ENCODE measurements at regions not wholly inside any gene's neighbourhood (a gene's known extent, or its start where the extent isn't known, plus 50 kb on each side); places are given as distances from the start of the nearest gene placed in this dataset.
A peak's percentile ranks its signal among the peaks of the same experiment; 100 is the strongest.
"Not testable (repeated sequence)": the region's sequence is repeated elsewhere in the genome, so short reads cannot be mapped to it uniquely, and the experiment has no call there.

GRCh38 chr5:82421119-82421518 lies 143.0 kb upstream of the RPS23 start:
- H3K27ac ChIP-seq (ENCODE audit: poor library complexity, severe bottlenecking), result peak overlapping the region; percentile 66

DNA sequence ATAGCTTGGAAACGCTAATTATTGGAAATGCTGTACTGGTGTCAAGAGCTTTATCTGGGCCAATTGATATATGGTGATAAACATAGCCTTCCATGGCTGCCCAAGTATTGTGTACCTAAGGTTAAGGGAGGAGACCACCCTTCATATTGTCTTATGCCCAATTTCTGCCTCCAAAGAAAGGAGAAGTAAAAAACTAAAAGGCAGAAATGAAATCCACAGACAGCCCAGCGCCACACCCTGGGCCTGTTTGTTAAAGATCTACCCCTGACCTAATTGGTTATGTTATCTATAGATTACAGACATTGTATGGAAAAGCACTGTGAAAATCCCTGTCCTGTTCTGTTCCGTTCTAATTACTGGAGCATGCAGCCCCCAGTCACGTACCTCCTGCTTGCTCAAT lies 142.4 kb upstream of the RPS23 start:
- not testable (repeated sequence) for ATAC-seq (ENCODE audit: low read depth); H3K36me3 ChIP-seq (ENCODE audit: low read depth); H3K9me3 ChIP-seq (ENCODE audit: severe bottlenecking); H3K4me3 ChIP-seq (ENCODE audit: severe bottlenecking); H3K27me3 ChIP-seq (ENCODE audit: insufficient read depth, poor library complexity, severe bottlenecking); DNase-seq (ENCODE audit: low spot score)
- peaks cover 25% of the 10 kb centered on the region for H3K4me1 ChIP-seq (ENCODE audit: insufficient read depth, poor library complexity, severe bottlenecking)
- H3K27ac ChIP-seq (ENCODE audit: poor library complexity, severe bottlenecking), result peak overlapping the region; percentile 66

More at GRCh38 chr5:82421119-82421518, 143.0 kb upstream of the RPS23 start:
- TF ChIP-seq, protein P1, sequence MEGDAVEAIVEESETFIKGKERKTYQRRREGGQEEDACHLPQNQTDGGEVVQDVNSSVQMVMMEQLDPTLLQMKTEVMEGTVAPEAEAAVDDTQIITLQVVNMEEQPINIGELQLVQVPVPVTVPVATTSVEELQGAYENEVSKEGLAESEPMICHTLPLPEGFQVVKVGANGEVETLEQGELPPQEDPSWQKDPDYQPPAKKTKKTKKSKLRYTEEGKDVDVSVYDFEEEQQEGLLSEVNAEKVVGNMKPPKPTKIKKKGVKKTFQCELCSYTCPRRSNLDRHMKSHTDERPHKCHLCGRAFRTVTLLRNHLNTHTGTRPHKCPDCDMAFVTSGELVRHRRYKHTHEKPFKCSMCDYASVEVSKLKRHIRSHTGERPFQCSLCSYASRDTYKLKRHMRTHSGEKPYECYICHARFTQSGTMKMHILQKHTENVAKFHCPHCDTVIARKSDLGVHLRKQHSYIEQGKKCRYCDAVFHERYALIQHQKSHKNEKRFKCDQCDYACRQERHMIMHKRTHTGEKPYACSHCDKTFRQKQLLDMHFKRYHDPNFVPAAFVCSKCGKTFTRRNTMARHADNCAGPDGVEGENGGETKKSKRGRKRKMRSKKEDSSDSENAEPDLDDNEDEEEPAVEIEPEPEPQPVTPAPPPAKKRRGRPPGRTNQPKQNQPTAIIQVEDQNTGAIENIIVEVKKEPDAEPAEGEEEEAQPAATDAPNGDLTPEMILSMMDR (IDR thresholded peaks at IDR 0.05; ENCODE audit: poor library complexity, severe bottlenecking), result peak; percentile 90
- H3K4me1 ChIP-seq (ENCODE audit: insufficient read depth, poor library complexity, severe bottlenecking), result peaks cover 25% of the 10 kb centered on the region
- no peaks in the 10 kb centered on the region for H3K27me3 ChIP-seq (ENCODE audit: insufficient read depth, poor library complexity, severe bottlenecking)
- no peaks in the 10 kb centered on the region for H3K36me3 ChIP-seq (ENCODE audit: low read depth)
- H3K4me3 ChIP-seq (ENCODE audit: severe bottlenecking), result no peak overlapping the region
- peak; percentile 98 for ATAC-seq (ENCODE audit: low read depth)
- peak; percentile 71 for DNase-seq (ENCODE audit: low spot score)
- no peaks in the 10 kb centered on the region for H3K9me3 ChIP-seq (ENCODE audit: severe bottlenecking)

- Histone ChIP-seq H3K36me3 (ENCODE audit: low read depth) (no peaks in the 10 kb centered on the region), H3K27ac (ENCODE audit: poor library complexity, severe bottlenecking) (peak overlapping the region; percentile 66), H3K27me3 (ENCODE audit: insufficient read depth, poor library complexity, severe bottlenecking) (no peaks in the 10 kb centered on the region), H3K4me3 (ENCODE audit: severe bottlenecking) (no peak overlapping the region), H3K4me1 (ENCODE audit: insufficient read depth, poor library complexity, severe bottlenecking) (peaks cover 25% of the 10 kb centered on the region), H3K9me3 (ENCODE audit: severe bottlenecking) (no peaks in the 10 kb centered on the region)
- ATAC-seq (ENCODE audit: low read depth), result no peak
- no peak for DNase-seq (ENCODE audit: low spot score)
- TF ChIP-seq, protein P1 (IDR thresholded peaks at IDR 0.05; ENCODE audit: poor library complexity, severe bottlenecking), result no peak
Observed at GRCh38 chr5:82419559-82420332, 141.6 kb upstream of the RPS23 start.

DNA sequence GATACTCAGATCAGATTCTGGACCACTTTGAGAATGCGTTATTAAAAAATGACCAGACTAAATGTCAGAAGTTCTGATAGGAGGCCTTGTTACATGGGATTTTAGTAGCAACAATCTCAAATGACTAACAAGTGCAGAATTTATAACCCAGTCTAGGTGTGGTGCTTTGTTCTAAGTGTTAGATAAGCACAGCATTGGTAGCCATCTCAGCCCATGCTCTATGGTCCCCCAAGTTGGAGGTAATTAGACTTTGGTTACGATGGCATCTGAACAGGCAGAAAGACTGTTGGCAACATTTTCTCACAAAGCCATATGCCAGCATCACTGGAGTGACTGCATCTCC lies 140.4 kb upstream of the RPS23 start:
- TF ChIP-seq, protein P1 (IDR thresholded peaks at IDR 0.05; ENCODE audit: poor library complexity, severe bottlenecking), result no peak
- no peak for DNase-seq (ENCODE audit: low spot score)
- ATAC-seq (ENCODE audit: low read depth), result no peak
- Histone ChIP-seq H3K4me1 (ENCODE audit: insufficient read depth, poor library complexity, severe bottlenecking) (peaks cover 32% of the 10 kb centered on the region), H3K4me3 (ENCODE audit: severe bottlenecking) (no peak overlapping the region), H3K27me3 (ENCODE audit: insufficient read depth, poor library complexity, severe bottlenecking) (no peaks in the 10 kb centered on the region), H3K9me3 (ENCODE audit: severe bottlenecking) (no peaks in the 10 kb centered on the region), H3K36me3 (ENCODE audit: low read depth) (no peaks in the 10 kb centered on the region), H3K27ac (ENCODE audit: poor library complexity, severe bottlenecking) (no peak overlapping the region)

GRCh38 chr5:82417776-82418607 lies 139.8 kb upstream of the RPS23 start:
- H3K9me3 ChIP-seq (ENCODE audit: severe bottlenecking), result no peaks in the 10 kb centered on the region
- H3K4me3 ChIP-seq (ENCODE audit: severe bottlenecking), result no peak overlapping the region
- no peaks in the 10 kb centered on the region for H3K36me3 ChIP-seq (ENCODE audit: low read depth)
- ATAC-seq (ENCODE audit: low read depth) (no peak), DNase-seq (ENCODE audit: low spot score) (no peak)
- no peaks in the 10 kb centered on the region for H3K27me3 ChIP-seq (ENCODE audit: insufficient read depth, poor library complexity, severe bottlenecking)
- no peak overlapping the region for H3K27ac ChIP-seq (ENCODE audit: poor library complexity, severe bottlenecking)
- TF ChIP-seq, protein P1 (IDR thresholded peaks at IDR 0.05; ENCODE audit: poor library complexity, severe bottlenecking), result no peak
- peaks cover 38% of the 10 kb centered on the region for H3K4me1 ChIP-seq (ENCODE audit: insufficient read depth, poor library complexity, severe bottlenecking)

Data from RWPE2 (cell line).